ENCODE measurements at regions not wholly inside any gene's neighbourhood (a gene's known extent, or its start where the extent isn't known, plus 50 kb on each side); places are given as distances from the start of the nearest gene placed in this dataset.

DNA sequence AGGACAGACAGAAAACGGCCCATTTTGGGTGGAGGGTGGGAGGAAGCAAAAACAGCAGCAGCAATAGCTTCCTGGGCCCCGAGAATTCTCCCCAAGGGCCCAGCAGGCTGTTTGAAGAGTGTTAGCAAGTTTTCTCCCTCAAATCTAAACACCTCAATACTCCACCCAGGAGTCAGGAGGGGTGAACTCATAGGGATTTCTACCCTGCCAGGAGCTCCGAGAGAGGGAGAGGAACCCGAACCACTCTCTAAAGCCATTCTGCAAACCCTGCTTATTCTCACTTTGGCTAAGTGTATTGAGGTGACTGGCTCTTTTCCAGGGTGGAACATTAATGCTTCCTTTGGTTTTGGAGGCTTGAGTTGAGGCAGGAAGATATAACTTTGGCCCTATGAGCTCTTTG lies 55.6 kb upstream of the PPM1J start:
- TF ChIP-seq RXRA (IDR thresholded peaks at IDR 0.05) = no peak
- TF ChIP-seq, protein P1, sequence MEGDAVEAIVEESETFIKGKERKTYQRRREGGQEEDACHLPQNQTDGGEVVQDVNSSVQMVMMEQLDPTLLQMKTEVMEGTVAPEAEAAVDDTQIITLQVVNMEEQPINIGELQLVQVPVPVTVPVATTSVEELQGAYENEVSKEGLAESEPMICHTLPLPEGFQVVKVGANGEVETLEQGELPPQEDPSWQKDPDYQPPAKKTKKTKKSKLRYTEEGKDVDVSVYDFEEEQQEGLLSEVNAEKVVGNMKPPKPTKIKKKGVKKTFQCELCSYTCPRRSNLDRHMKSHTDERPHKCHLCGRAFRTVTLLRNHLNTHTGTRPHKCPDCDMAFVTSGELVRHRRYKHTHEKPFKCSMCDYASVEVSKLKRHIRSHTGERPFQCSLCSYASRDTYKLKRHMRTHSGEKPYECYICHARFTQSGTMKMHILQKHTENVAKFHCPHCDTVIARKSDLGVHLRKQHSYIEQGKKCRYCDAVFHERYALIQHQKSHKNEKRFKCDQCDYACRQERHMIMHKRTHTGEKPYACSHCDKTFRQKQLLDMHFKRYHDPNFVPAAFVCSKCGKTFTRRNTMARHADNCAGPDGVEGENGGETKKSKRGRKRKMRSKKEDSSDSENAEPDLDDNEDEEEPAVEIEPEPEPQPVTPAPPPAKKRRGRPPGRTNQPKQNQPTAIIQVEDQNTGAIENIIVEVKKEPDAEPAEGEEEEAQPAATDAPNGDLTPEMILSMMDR (IDR thresholded peaks at IDR 0.05; ENCODE audit: low read depth, low read length, missing input control) = no peak
